Caco-2 (cell line): ENCODE measurements at regions not wholly inside any gene's neighbourhood (a gene's known extent, or its start where the extent isn't known, plus 50 kb on each side); places are given as distances from the start of the nearest gene placed in this dataset.

Experiments
- BruUV-seq: library from RNA; stranded (reverse); fragments of 400-500 nt; replicated peaks from 2 replicates; lab custom pipeline; 2021; lab: Mats Ljungman, UMichigan
- CTCF ChIA-PET: fragments of 300-600 bp; sonication (Branson Sonifier 250); formaldehyde crosslinking; loops from one replicate; lab custom pipeline; 2022; ENCODE audit warnings: antibody characterized with exemption; lab: Charles Lee
- POLR2A ChIA-PET: fragments of 300-600 bp; sonication (Branson Sonifier 250); formaldehyde crosslinking; loops from one replicate; lab custom pipeline; 2022; ENCODE audit warnings: antibody characterized with exemption; lab: Charles Lee
- DNase-seq, 2 experiments: peaks; one replicate each; pipeline versions ENCODE4 v3.0.0 to v3.0.0-alpha.2; 2020 to 2022
- H3K27me3 ChIP-seq: replicated peaks from 2 replicates; pipeline ENCODE4 v1.6.0; 2011; ENCODE audit warnings: low read length; ENCODE audit not compliant: control insufficient read depth, insufficient read depth
- H3K36me3 ChIP-seq: 2 replicates; pipeline ENCODE4 v1.5.1; 2011; ENCODE audit warnings: low read length; ENCODE audit not compliant: control insufficient read depth, insufficient read depth
- H3K4me1 ChIP-seq: fragments of 250-450 bp; sonication (Bioruptor Pico); 2 replicates; pipeline ENCODE4 v1.5.1; 2020; ENCODE audit warnings: mild to moderate bottlenecking
- H3K4me3 ChIP-seq: 2 replicates; pipeline ENCODE4 v1.5.1; 2011; ENCODE audit warnings: low read depth, mild to moderate bottlenecking, control low read depth, low read length
- H3K9me3 ChIP-seq: fragments of 250-450 bp; sonication (Bioruptor Pico); 2 replicates; pipeline ENCODE4 v1.5.1; 2020; ENCODE audit warnings: mild to moderate bottlenecking, moderate library complexity
- H3K27ac Mint-ChIP-seq: one replicate; pipeline ENCODE4 v1.8.0; 2022; ENCODE audit warnings: mixed read lengths; ENCODE audit not compliant: unreplicated experiment
- H3K27me3 Mint-ChIP-seq: one replicate; pipeline ENCODE4 v1.8.0; 2022; ENCODE audit warnings: mixed read lengths; ENCODE audit not compliant: insufficient read depth, unreplicated experiment
- H3K36me3 Mint-ChIP-seq: one replicate; pipeline ENCODE4 v1.8.0; 2022; ENCODE audit warnings: mild to moderate bottlenecking, mixed read lengths; ENCODE audit not compliant: insufficient read depth, unreplicated experiment
- H3K4me1 Mint-ChIP-seq: one replicate; pipeline ENCODE4 v1.8.0; 2022; ENCODE audit warnings: low read depth, mixed read lengths; ENCODE audit not compliant: unreplicated experiment
- H3K4me3 Mint-ChIP-seq: one replicate; pipeline ENCODE4 v1.8.0; 2022; ENCODE audit warnings: mild to moderate bottlenecking, moderate library complexity, mixed read lengths; ENCODE audit not compliant: unreplicated experiment
- H3K9me3 Mint-ChIP-seq: one replicate; pipeline ENCODE4 v1.8.0; 2022; ENCODE audit warnings: mixed read lengths; ENCODE audit not compliant: unreplicated experiment
- intact Hi-C: fragments of 100-400 bp; cut with micrococcal nuclease; formaldehyde crosslinking; loops from one replicate; pipeline ENCODE4 v1.10.0; 2022; ENCODE audit not compliant: unreplicated experiment
- TF ChIP-seq, protein P1 (sequence below), 2 experiments: fragments of 200-600 bp in 1 of 2; IDR thresholded peaks; 1 replicate in 1 of 2; 2 replicates in 1 of 2; pipeline versions ENCODE4 v1.5.1 to v1.8.0; 2011 to 2022; ENCODE audit warnings: antibody characterized with exemption in 1 of 2, control low read depth in 1 of 2, inconsistent platforms in 1 of 2, low read depth in 1 of 2, low read length in 1 of 2, mild to moderate bottlenecking in 1 of 2, moderate library complexity in 1 of 2; ENCODE audit not compliant: insufficient read depth in 1 of 2, severe bottlenecking in 1 of 2, unreplicated experiment in 1 of 2

DNA sequence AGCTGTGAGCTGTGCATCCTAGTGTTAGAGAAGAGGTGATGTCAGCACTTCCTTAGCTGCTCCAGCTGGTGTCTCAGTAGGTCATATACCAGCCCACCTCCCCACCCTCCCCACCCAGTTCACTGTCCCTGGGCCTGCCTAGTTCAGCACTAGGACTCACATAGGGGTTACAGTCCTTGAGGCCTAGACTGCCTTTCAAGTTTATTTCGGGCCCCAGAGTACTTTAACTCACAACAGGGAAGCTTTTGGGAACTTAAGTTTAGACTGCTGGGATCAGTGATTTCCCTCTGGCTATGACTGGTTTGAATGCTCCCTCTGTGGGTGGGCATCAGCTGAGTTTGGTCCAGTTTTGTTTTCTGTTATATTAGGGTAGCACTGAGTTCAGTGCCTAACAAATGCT, 139.2 kb upstream of the MMS22L start:
- intact Hi-C loops = no loop called here
- Mint-ChIP-seq H3K27me3 (peaks cover 13% of the 10 kb centered on the region), H3K9me3 (no peaks in the 10 kb centered on the region), H3K4me3 (no peak overlapping the region), H3K4me1 (no peaks in the 10 kb centered on the region), H3K36me3 (no peaks in the 10 kb centered on the region), H3K27ac (no peak overlapping the region)
- Histone ChIP-seq H3K36me3 (no peaks in the 10 kb centered on the region), H3K9me3 (0 out of 2 replicates have a peak, but pooled peaks cover 4% of the 10 kb centered on the region), H3K27me3 (no peaks in the 10 kb centered on the region), H3K4me3 (no peak overlapping the region), H3K4me1 (no peaks in the 10 kb centered on the region)
- DNase-seq = no peak
- ChIA-PET CTCF (no interaction called here), POLR2A (no interaction called here)
- TF ChIP-seq, protein P1, sequence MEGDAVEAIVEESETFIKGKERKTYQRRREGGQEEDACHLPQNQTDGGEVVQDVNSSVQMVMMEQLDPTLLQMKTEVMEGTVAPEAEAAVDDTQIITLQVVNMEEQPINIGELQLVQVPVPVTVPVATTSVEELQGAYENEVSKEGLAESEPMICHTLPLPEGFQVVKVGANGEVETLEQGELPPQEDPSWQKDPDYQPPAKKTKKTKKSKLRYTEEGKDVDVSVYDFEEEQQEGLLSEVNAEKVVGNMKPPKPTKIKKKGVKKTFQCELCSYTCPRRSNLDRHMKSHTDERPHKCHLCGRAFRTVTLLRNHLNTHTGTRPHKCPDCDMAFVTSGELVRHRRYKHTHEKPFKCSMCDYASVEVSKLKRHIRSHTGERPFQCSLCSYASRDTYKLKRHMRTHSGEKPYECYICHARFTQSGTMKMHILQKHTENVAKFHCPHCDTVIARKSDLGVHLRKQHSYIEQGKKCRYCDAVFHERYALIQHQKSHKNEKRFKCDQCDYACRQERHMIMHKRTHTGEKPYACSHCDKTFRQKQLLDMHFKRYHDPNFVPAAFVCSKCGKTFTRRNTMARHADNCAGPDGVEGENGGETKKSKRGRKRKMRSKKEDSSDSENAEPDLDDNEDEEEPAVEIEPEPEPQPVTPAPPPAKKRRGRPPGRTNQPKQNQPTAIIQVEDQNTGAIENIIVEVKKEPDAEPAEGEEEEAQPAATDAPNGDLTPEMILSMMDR (IDR thresholded peaks at IDR 0.05; ENCODE audit: insufficient read depth in 1 of 2, low read depth in 1 of 2, low read length in 1 of 2, severe bottlenecking in 1 of 2, unreplicated experiment in 1 of 2) = no peak
- BruUV-seq = no TSS peak

DNA sequence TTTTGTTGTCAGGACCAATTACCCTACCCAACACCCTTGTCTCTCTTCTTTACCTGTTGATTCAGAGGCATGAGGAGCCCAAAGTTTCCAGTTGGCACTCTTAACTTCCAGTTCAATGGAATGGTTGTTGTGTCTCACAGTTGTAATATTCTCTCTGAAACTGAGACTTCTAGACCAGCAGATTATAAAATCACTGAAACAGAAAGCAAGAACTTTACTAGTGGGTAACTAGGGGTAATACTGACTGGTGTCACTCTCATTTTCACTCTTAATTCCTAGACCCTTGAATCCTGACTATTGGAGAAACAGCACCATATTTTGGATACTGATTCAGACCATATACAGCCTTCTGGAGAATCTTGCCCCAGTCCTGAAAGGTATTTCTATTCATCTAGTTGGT, 140.2 kb upstream of the MMS22L start:
- Mint-ChIP-seq H3K4me3 (no peak overlapping the region), H3K27ac (no peak overlapping the region), H3K9me3 (no peaks in the 10 kb centered on the region), H3K4me1 (no peaks in the 10 kb centered on the region), H3K36me3 (no peaks in the 10 kb centered on the region), H3K27me3 (peaks cover 7% of the 10 kb centered on the region)
- Histone ChIP-seq H3K27me3 (no peaks in the 10 kb centered on the region), H3K9me3 (0 out of 2 replicates have a peak, but pooled peaks cover 4% of the 10 kb centered on the region), H3K4me1 (no peaks in the 10 kb centered on the region), H3K36me3 (no peaks in the 10 kb centered on the region), H3K4me3 (no peak overlapping the region)
- POLR2A ChIA-PET = no interaction called here
- DNase-seq = no peak
- TF ChIP-seq, protein P1 (IDR thresholded peaks at IDR 0.05; ENCODE audit: insufficient read depth in 1 of 2, low read depth in 1 of 2, low read length in 1 of 2, severe bottlenecking in 1 of 2, unreplicated experiment in 1 of 2) = no peak
- intact Hi-C loops = no loop called here
- BruUV-seq = no TSS peak
- CTCF ChIA-PET = no interaction called here

DNA sequence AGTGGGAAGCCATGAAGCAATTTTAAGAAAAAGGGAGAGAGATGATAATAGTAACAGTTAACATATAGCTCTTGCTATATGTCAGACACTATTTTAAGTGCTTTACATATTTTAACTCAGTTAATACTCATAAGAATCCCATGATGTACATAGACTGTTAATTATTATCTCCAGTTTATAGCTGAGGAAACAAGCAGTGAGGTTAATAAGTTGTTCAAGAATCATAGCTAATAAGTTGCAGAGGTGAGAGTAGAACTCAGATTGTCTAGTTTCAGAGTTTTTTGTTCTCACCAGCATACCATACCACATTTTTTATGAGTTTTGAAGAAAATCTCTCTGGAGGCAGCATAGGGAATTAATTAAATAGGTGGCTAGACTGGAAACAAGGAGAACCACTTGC, 144.6 kb upstream of the MMS22L start:
- no peaks in the 10 kb centered on the region for H3K36me3 Mint-ChIP-seq
- CTCF ChIA-PET = interaction anchor here (0.6 kb wide), 1 partner anchor 213 kb away, joined by 6 read pairs; no protein-coding TSS in a partner anchor

More for the DNA sequence above, 144.6 kb upstream of the MMS22L start:
- Mint-ChIP-seq H3K9me3 (no peaks in the 10 kb centered on the region), H3K27ac (no peak overlapping the region), H3K27me3 (peaks cover 3% of the 10 kb centered on the region), H3K4me1 (no peaks in the 10 kb centered on the region), H3K4me3 (no peak overlapping the region)
- H3K4me1 ChIP-seq = no peaks in the 10 kb centered on the region
- TF ChIP-seq, protein P1 (IDR thresholded peaks at IDR 0.05; ENCODE audit: insufficient read depth in 1 of 2, low read depth in 1 of 2, low read length in 1 of 2, severe bottlenecking in 1 of 2, unreplicated experiment in 1 of 2) = no peak
- no peaks in the 10 kb centered on the region for H3K27me3 ChIP-seq
- DNase-seq = no peak
- no TSS peak for BruUV-seq
- H3K9me3 ChIP-seq = no peaks in the 10 kb centered on the region
- intact Hi-C loops = no loop called here
- H3K36me3 ChIP-seq = no peaks in the 10 kb centered on the region
- no peak overlapping the region for H3K4me3 ChIP-seq
- POLR2A ChIA-PET = no interaction called here
